SK-N-DZ (cell line): ENCODE measurements at regions not wholly inside any gene's neighbourhood (a gene's known extent, or its start where the extent isn't known, plus 50 kb on each side); places are given as distances from the start of the nearest gene placed in this dataset.

Experiments used
- DNase-seq: peaks from one replicate; pipeline ENCODE4 v3.0.0-alpha.2; 2015; ENCODE audit warnings: low spot score

- DNase-seq = no peak
Observed at GRCh38 chr17:72390675-72391508, 270.1 kb downstream of the SOX9 start.

DNA sequence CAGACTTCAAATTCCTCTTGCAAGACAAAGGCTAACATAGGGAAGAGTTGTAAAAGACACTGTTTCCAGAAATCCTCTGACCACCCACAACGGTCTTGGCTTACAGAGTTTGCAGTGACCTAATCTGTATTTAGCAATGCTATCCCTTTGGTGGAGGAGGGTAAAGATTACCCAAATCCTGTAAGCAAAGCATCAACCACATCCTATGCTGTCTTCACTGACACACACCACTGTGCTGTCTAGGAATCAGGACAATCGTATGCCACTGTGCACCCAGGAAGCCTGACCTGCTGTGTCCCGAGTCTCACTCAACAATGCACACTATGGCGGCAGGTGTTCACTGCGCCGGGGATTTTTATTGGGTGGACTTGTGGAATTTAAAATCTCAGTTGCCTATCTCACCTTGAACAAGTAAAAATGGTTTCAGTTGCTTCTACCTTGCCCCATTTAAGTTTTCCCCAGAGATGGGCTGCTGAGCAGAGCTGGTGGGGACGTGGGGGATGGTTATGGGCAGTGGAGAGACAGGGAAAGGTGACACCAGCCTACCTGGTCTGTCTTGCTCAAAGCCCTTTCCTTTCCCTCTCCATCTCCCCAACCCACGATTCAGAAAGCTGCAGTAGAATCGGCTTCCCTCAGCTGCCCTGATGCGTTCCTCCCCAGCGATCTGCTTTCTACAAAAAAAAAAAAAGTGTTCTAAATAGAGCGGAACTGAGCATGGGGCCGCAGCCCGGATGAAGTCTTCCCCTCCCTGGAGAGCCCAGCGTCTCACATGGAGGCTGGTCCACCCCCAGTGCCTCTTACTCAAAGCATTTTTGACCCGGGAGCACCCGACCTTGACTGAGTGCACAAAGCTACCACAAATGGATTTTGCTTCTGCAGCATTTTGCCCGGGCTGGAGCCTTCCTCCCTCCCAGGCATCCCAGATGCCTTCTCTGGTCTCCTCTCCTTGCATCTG lies 271.5 kb downstream of the SOX9 start:
- no peak for DNase-seq

DNA sequence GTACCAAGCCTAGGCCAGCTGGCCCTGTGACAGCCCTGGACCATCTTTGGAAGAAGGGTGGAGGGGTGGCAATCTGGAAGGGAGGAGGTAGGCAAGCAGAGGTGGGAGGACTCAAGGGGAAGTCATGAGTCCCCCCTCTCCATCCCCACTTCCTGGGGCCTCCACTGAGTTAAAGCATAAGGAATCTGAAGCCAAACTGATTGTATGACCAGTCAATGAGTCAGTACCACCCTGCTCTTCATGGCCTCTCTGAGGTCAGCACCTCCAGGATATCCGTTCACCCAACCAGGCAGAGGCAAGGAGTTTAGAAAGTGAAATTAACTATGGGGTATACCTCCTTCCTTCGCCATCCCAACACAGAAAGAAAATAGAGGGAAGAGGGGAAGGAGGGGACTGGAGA lies 272.7 kb downstream of the SOX9 start:
- DNase-seq = no peak

DNA sequence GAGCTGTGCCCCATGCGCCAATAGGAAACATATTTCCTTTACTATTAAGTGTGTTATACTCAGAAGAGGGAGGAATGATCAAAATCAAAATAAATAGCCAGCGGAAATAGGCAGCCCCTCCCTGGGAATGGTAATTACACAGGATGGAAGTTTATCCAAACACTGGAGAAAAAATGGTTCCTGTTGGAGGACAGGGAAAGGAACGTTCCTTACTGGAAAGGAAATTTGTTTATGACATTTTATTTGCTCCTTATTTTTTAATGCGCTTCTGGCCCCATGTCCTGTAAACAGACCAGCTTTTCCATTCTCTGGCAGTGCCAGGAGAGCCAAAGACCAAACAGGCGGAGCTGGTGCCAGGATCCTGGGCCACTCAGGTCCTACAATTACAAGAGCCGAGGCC lies 273.7 kb downstream of the SOX9 start:
- DNase-seq = no peak

GRCh38 chr17:72396121-72396520 lies 275.3 kb downstream of the SOX9 start:
- no peak for DNase-seq

DNA sequence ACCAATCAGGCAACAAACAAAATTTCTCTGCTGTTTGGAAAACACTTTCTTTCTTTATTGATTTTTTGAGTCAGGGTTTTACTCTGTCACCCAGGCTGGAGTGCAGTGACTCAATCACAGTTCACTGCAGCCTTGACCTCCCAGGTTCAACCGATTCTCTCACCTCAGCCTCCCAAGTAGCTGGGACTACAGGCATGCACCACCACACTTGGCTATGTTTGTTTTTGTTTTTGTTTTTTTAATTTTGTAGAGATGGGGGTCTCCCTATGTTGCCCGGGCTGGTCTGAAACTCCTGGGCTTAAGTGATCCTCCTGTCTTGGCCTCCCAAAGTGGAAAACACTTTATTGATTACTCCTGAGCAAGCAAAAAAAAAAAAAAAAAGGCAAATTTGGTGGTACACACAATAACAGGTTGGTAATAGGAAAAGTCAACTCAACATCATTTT lies 276.4 kb downstream of the SOX9 start:
- no peak for DNase-seq

DNA sequence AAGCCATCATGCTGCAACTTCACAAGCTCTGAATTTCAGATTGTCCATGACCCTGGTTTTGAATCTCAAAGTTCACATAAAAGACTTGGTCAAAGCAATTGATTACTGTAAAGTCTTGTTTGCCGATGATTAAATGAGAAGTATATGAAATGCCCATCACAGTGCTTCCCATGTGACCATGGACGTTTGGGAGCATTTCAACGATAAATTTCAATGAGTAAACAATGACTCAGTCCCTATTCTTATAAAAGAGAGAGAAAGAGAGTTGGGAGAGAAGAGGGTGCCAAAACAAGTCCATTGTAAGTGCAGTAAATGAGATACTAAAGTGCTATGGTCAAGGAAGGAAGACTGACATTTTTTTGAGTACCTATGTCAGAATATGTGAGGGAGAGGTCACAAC lies 276.9 kb downstream of the SOX9 start:
- DNase-seq = no peak

- no peak for DNase-seq
Observed at GRCh38 chr17:72399023-72399607, 278.3 kb downstream of the SOX9 start.

DNA sequence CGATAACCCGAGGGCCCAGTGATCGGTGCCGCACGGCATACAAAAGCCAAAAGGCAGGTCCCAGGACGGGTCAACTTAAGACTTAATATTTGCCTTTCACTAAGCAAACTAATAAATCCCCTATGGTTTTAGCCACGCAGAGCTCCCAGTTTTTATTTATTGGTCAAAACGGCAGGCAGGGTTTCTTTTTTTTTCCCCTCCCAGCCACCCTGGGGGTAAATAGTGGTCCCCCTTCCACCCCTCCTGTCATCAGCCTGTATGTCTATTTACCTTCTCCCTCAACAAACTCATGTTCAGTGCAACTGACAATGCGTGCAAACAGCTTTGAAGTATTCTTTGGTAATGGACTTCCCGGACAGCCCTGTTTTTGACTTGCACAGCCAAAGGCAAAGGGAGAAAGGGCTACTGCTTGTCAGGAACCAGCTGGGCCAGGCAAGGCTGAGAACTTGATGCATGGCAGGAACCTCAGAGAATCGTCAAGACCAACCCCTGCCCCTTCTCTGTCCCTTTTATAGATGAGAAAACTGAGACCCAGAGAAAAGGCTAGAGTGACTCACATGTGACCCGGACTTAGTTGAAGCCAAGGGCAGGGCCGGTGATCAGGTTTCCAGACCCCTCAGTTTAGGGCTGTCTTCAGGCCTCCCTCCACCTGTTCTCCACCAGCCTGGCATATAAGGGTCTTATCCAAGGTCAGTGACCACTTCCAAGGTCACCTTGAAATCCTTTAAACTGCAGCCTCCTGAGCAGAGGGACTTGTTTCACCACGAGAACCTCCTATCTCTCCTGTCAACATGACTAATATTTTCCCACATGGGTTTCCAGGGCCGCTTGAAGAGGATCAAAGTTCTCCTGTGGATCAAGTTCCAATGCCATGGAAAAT lies 279.0 kb downstream of the SOX9 start:
- DNase-seq = no peak

DNA sequence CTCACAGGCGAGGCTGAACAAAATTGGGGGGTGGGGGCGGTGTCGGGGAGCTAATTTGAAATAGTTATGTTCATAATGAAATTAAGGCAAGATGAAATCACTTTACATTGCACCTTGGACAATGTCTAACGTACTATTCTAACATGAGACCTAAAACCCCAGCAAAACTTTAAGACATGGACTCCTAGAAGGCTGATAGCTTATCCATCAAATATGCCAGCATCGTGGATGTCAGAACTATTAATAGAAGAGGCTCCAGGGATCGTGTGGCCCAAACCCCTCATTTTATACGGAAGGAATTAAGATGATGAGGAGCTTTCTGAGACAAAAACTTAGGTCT lies 279.6 kb downstream of the SOX9 start:
- no peak for DNase-seq

DNA sequence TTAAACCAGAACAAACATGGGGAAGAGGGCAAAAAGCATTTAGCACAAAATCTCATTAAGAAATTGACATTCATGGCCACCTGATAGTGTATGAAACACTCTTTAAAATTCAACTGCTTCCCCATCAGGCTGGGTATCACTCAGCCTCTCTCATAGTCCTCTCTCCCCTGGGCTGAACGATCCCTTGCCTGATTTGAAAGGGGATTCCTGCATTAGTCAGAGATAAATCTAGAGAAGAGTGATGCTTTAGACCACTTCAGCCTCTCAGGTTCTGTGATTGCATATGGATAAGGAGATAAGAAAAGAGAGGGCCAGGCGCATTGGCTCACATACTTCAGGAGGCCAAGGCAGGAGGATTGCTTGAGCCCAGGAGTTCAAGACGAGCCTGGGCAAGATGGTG lies 280.0 kb downstream of the SOX9 start:
- DNase-seq = peak; percentile 45

- DNase-seq = no peak
Observed at GRCh38 chr17:72401883-72402726, 281.3 kb downstream of the SOX9 start.

- no peak for DNase-seq
Observed at GRCh38 chr17:72402727-72403210, 281.9 kb downstream of the SOX9 start.

- no peak for DNase-seq
Observed at GRCh38 chr17:72403713-72404209, 282.9 kb downstream of the SOX9 start.

DNA sequence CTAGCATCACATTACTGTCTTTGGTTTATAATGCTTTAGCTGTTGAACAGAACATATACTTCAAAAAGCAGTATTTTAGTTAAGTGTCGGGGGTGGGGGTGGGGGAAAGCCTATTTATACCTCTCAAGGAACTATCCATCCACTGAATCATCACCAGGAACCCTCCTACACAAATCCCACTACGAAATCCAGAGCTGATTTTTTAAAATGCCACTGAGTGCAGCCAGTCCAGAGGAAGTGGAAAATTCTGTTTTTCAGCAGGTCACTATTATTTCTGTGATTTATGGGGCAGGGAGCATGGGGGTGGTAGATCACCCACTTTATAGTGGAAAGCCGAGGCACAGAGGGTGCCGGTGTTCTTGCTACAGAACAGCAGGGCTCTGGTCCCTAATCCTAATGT lies 284.1 kb downstream of the SOX9 start:
- DNase-seq = no peak

GRCh38 chr17:72405662-72406230 lies 284.9 kb downstream of the SOX9 start:
- no peak for DNase-seq

GRCh38 chr17:72406498-72406897 lies 285.7 kb downstream of the SOX9 start:
- no peak for DNase-seq

DNA sequence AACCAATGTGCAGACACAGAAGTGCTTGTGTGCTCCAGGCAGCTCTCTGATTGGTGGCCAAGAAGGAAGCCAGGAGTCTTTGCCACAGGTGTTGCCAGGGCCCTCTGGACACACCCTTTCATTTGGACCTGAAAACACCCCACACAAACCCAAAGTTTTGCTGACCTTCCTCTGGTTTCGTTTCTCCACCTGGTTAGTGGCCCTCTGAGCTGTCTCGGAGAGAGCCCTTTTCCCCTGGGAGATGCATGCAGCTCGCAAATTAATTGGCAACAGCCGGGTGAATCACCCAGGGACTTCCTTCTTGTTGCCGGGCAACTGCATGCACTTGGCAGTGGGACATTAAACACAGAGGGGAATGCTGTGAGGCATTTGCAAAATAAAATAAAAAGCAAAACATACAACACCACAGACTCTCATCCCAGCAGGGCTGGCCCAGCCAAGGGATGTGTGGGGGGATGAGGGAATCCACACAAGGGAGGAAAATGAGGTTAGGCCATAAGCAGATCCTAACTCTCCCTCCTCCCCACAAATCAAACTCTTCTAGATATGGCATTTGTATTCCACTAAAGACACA lies 286.6 kb downstream of the SOX9 start:
- peak; percentile 78 for DNase-seq

DNA sequence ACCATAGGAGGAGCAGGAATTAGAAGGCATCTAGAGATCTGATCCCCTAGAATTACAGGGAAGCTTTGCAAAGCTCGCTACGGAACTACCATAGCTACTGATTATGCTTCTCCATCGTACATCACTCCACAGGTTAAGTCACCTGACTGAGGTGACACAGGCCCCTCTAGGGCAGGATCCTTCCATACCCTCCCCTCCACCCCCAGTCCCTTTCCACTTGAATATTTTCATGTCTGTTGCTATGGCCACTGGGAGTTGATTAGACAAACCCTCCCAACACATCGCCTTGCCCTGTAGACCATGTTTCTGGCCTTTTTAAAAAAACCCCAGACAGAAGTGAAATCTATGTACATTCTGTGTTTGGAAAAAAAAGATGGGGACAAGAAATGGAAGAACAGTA lies 287.1 kb downstream of the SOX9 start:
- no peak for DNase-seq
